ENCODE measurements at regions not wholly inside any gene's neighbourhood (a gene's known extent, or its start where the extent isn't known, plus 50 kb on each side); places are given as distances from the start of the nearest gene placed in this dataset.
"Not testable (repeated sequence)": the region's sequence is repeated elsewhere in the genome, so short reads cannot be mapped to it uniquely, and the experiment has no call there.

DNA sequence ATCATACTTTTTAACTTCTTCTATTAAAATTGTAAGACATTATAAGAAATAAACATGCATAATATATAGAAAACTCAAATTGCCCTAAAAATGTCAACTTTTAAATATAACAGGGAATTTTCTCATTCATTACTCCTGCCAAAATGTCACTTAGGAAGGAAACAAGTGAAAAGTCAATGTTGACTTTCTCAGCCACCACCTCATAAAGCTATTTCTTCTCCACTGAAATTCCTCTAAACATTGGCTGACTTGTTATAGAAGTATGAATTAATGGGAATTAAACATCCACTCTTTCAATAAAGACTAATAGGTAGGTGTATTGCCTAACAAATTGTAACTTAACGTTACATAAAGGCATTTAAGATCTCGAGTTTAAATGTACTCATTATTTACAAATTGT is 499.7 kb upstream of the SYT4 start:
- no peak for TF ChIP-seq EP300 (IDR thresholded peaks at IDR 0.05)
- no peak for TF ChIP-seq POLR2AphosphoS5 (IDR thresholded peaks at IDR 0.05)
- TF ChIP-seq POLR2A (IDR thresholded peaks at IDR 0.05), result no peak
- TF ChIP-seq, protein P1, sequence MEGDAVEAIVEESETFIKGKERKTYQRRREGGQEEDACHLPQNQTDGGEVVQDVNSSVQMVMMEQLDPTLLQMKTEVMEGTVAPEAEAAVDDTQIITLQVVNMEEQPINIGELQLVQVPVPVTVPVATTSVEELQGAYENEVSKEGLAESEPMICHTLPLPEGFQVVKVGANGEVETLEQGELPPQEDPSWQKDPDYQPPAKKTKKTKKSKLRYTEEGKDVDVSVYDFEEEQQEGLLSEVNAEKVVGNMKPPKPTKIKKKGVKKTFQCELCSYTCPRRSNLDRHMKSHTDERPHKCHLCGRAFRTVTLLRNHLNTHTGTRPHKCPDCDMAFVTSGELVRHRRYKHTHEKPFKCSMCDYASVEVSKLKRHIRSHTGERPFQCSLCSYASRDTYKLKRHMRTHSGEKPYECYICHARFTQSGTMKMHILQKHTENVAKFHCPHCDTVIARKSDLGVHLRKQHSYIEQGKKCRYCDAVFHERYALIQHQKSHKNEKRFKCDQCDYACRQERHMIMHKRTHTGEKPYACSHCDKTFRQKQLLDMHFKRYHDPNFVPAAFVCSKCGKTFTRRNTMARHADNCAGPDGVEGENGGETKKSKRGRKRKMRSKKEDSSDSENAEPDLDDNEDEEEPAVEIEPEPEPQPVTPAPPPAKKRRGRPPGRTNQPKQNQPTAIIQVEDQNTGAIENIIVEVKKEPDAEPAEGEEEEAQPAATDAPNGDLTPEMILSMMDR (IDR thresholded peaks at IDR 0.05), result no peak
- DNase-seq (ENCODE audit: low spot score in 2 of 2), result no peak
- H3K4me3 ChIP-seq, result no peak overlapping the region
- no peaks in the 10 kb centered on the region for H3K27me3 ChIP-seq
- no peak overlapping the region for H3K27ac ChIP-seq
- H3K36me3 ChIP-seq, result no peaks in the 10 kb centered on the region
- H3K9me3 ChIP-seq, result no peaks in the 10 kb centered on the region
- H3K4me1 ChIP-seq, result peaks cover 3% of the 10 kb centered on the region
- 72% methylated on average over 2 of the region's 2 CpGs for WGBS

DNA sequence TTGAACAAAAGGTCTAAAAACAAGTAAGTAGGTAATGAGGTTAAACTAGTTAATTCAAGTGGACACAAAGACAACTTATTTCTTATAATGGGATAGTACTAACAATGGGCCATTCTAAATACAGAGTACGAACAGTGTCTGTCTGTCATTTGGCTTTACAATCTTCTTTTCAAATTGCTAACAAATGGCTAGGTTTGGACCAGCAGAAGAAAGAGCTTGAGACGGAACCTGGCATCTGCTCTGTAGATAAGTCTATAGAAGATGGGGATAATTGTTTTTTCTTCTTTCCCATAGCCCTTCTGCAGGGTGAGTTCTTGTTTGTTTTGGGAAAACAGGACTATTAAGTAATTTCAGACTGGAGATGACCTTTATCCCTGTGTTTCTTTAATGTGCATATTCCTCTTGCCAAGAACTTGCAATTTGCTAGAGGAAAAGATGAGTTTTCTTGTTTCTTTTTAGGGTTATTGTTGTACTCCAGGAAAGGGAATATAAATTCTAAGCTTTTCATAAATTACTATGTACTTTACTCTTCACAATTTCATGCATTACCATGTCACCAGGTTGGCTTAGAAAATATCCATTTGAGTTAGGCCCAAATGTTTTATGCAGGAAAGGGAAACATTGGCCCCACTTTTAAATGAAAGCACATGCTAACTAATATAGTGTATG is 500.5 kb upstream of the SYT4 start:
- H3K36me3 ChIP-seq, result no peaks in the 10 kb centered on the region
- no peaks in the 10 kb centered on the region for H3K9me3 ChIP-seq
- WGBS, result 83% methylated on average over 2 of the region's 2 CpGs
- no peak overlapping the region for H3K27ac ChIP-seq
- no peak for DNase-seq (ENCODE audit: low spot score in 2 of 2)
- H3K4me1 ChIP-seq, result peaks cover 3% of the 10 kb centered on the region
- no peaks in the 10 kb centered on the region for H3K27me3 ChIP-seq
- TF ChIP-seq POLR2A (IDR thresholded peaks at IDR 0.05) (no peak), POLR2AphosphoS5 (IDR thresholded peaks at IDR 0.05) (no peak), EP300 (IDR thresholded peaks at IDR 0.05) (no peak)
- TF ChIP-seq, protein P1 (IDR thresholded peaks at IDR 0.05), result no peak
- H3K4me3 ChIP-seq, result no peak overlapping the region

GRCh38 chr18:43780782-43781340 is 503.6 kb upstream of the SYT4 start:
- Histone ChIP-seq H3K4me1 (peaks cover 3% of the 10 kb centered on the region), H3K27ac (no peak overlapping the region), H3K9me3 (no peaks in the 10 kb centered on the region), H3K4me3 (no peak overlapping the region), H3K36me3 (no peaks in the 10 kb centered on the region), H3K27me3 (no peaks in the 10 kb centered on the region)
- WGBS, result 26% methylated on average over 2 of the region's 2 CpGs
- TF ChIP-seq, protein P1 (IDR thresholded peaks at IDR 0.05), result no peak
- TF ChIP-seq POLR2A (IDR thresholded peaks at IDR 0.05) (no peak), POLR2AphosphoS5 (IDR thresholded peaks at IDR 0.05) (no peak), EP300 (IDR thresholded peaks at IDR 0.05) (no peak)
- no peak for DNase-seq (ENCODE audit: low spot score in 2 of 2)

DNA sequence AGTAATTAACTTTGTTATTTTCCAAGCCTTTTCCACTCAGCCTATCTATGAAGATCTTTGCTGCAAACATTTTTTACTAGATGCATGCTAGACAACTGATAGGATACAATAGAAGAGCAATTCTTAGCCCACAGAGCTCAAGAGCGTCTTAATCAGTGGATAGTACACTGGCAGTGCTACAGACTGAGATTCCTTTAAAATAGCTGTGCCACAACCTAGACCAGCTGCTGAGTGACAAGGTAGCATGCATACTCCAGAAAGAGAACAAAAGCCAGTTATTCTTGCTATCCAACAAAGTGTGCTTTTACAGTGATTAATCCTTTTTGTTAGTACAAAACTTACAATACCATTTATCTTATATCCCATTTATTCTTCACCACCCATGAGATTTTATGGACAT is 507.9 kb upstream of the SYT4 start:
- no peak overlapping the region for H3K4me3 ChIP-seq
- WGBS, result 90% methylated on average over 1 of the region's 1 CpG
- no peaks in the 10 kb centered on the region for H3K27me3 ChIP-seq
- H3K36me3 ChIP-seq, result no peaks in the 10 kb centered on the region
- no peaks in the 10 kb centered on the region for H3K9me3 ChIP-seq
- TF ChIP-seq EP300 (IDR thresholded peaks at IDR 0.05) (no peak), POLR2AphosphoS5 (IDR thresholded peaks at IDR 0.05) (no peak), POLR2A (IDR thresholded peaks at IDR 0.05) (no peak)
- TF ChIP-seq, protein P1 (IDR thresholded peaks at IDR 0.05), result no peak
- no peaks in the 10 kb centered on the region for H3K4me1 ChIP-seq
- no peak overlapping the region for H3K27ac ChIP-seq
- no peak for DNase-seq (ENCODE audit: low spot score in 2 of 2)

DNA sequence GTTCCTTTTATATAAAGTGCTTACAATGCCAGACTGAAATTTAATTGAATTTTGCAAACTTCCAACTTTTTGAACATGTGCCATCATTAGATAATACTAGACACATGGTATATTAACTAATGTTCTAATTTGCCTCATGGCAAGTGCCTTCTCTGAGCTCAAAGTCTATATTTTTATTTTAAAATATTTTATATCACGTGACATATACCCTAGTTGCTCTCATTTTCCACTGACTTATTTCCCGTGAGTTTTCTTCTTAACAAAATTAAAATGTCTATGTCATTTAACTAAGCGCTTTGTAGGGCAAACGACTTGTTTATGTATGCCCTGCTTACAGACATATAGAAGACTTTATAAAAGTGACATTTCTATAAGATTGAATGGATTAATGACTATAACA is 509.6 kb upstream of the SYT4 start:
- no peak for DNase-seq (ENCODE audit: low spot score in 2 of 2)
- Histone ChIP-seq H3K36me3 (no peaks in the 10 kb centered on the region), H3K27me3 (no peaks in the 10 kb centered on the region), H3K4me1 (no peaks in the 10 kb centered on the region), H3K9me3 (no peaks in the 10 kb centered on the region), H3K4me3 (no peak overlapping the region), H3K27ac (no peak overlapping the region)
- 92% methylated on average over 4 of the region's 4 CpGs for WGBS
- TF ChIP-seq EP300 (IDR thresholded peaks at IDR 0.05) (no peak), POLR2A (IDR thresholded peaks at IDR 0.05) (no peak), POLR2AphosphoS5 (IDR thresholded peaks at IDR 0.05) (no peak)
- TF ChIP-seq, protein P1 (IDR thresholded peaks at IDR 0.05), result no peak

DNA sequence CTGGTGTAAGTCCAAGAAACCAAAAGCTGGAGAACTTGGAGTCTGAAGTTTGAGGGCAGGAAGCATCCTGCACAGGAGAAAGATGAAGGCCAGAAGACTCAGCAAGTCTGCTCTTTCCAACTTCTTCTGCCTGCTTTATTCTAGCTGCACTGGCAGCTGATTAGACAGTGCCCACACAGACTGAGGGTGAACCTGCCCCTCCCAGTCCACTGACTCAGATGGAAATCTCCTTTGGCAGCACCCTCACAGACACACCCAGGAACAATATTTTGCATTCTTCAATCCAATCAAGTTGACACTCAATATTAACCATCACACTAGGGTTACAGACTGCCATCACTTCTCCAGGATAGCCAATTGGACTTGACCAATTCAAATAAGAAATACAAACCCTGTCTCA is 510.4 kb upstream of the SYT4 start:
- not testable (repeated sequence) for H3K4me1 ChIP-seq; H3K9me3 ChIP-seq; H3K4me3 ChIP-seq; H3K27ac ChIP-seq; H3K36me3 ChIP-seq; H3K27me3 ChIP-seq; DNase-seq (ENCODE audit: low spot score in 2 of 2)

All from suprapubic skin (tissue), 4 donors.